ENCODE measurements at regions not wholly inside any gene's neighbourhood (a gene's known extent, or its start where the extent isn't known, plus 50 kb on each side); places are given as distances from the start of the nearest gene placed in this dataset.

GRCh38 chr17:71107136-71107535, 937.8 kb downstream of the KCNJ2 start:
- TF ChIP-seq CTCF (conservative IDR thresholded peaks at IDR 0.05), result no peak
- TF ChIP-seq EZH2 (IDR thresholded peaks at IDR 0.05; ENCODE audit: low read depth), result no peak

Data from PC-9 (cell line).